ENCODE measurements at regions not wholly inside any gene's neighbourhood (a gene's known extent, or its start where the extent isn't known, plus 50 kb on each side); places are given as distances from the start of the nearest gene placed in this dataset.

DNA sequence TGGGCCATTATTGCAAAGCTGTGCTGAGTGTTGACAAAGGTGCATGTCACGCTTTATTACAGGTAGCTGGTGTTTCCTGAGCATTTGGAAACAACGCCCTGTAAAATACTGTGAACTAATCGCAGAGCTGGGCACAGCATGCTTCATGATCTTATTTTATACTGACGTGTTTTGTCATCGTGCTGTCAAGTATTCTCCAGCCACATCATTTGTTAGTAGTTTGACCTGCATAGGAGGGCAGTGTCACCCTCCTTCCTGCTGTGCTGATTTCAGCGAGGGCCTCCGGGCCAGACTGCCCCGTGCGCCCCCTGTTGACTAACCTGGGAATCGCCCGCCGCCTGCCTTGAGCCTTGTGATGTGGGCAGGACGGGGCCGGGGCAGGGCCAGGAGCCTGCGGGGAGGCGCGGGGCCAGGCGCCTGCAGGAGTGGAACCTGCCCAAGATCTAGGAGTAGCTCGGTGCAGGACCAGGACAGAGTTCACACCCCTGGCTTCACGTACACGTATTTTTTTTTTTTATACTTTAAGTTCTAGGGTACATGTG, 820.7 kb downstream of the KCNJ18 start:
- no peak for TF ChIP-seq EZH2 (IDR thresholded peaks at IDR 0.05)
- no peak for TF ChIP-seq POLR2AphosphoS5 (IDR thresholded peaks at IDR 0.05; ENCODE audit: borderline replicate concordance, low read depth, low read length)
